Nucleus accumbens (tissue), 56 donors: ENCODE measurements at regions not wholly inside any gene's neighbourhood (a gene's known extent, or its start where the extent isn't known, plus 50 kb on each side); places are given as distances from the start of the nearest gene placed in this dataset.
"Not testable (repeated sequence)": the region's sequence is repeated elsewhere in the genome, so short reads cannot be mapped to it uniquely, and the experiment has no call there.

ENCODE experiments used
- DNase-seq, 56 donors: peaks; one replicate each; lab custom pipeline; 2025; lab: John Stamatoyannopoulos, UW

- DNase-seq, result no peak
Measured at GRCh38 chr5:2102819-2103776, 220.4 kb upstream of the IRX4 start.

GRCh38 chr5:2101685-2102084 lies 219.0 kb upstream of the IRX4 start:
- no peak for DNase-seq

- DNase-seq, result no peak
Measured at GRCh38 chr5:2096887-2097505, 214.3 kb upstream of the IRX4 start.

- DNase-seq, result no peak
Measured at GRCh38 chr5:2095011-2095410, 212.3 kb upstream of the IRX4 start.

- no peak for DNase-seq
Measured at GRCh38 chr5:2094616-2094995, 211.9 kb upstream of the IRX4 start.

- DNase-seq, result no peak
Measured at GRCh38 chr5:2093859-2094615, 211.3 kb upstream of the IRX4 start.

- DNase-seq, result no peak
Measured at GRCh38 chr5:2091921-2092320, 209.2 kb upstream of the IRX4 start.

- DNase-seq, result no peak
Measured at GRCh38 chr5:2087980-2088379, 205.3 kb upstream of the IRX4 start.

- no peak for DNase-seq
Measured at GRCh38 chr5:2075365-2075764, 192.6 kb upstream of the IRX4 start.

GRCh38 chr5:2071562-2071961 lies 188.8 kb upstream of the IRX4 start:
- no peak for DNase-seq

GRCh38 chr5:2070787-2071186 lies 188.1 kb upstream of the IRX4 start:
- not testable (repeated sequence) for DNase-seq

- no peak for DNase-seq
Measured at GRCh38 chr5:2068531-2068930, 185.8 kb upstream of the IRX4 start.

- no peak for DNase-seq
Measured at GRCh38 chr5:2066373-2066772, 183.6 kb upstream of the IRX4 start.

GRCh38 chr5:2063380-2063779 lies 180.7 kb upstream of the IRX4 start:
- not testable (repeated sequence) for DNase-seq

- DNase-seq, result no peak
Measured at GRCh38 chr5:2052687-2053086, 170.0 kb upstream of the IRX4 start.

- DNase-seq, result no peak
Measured at GRCh38 chr5:2049876-2050275, 167.2 kb upstream of the IRX4 start.

GRCh38 chr5:2048664-2049063 lies 165.9 kb upstream of the IRX4 start:
- no peak for DNase-seq

GRCh38 chr5:2047341-2047927 lies 164.7 kb upstream of the IRX4 start:
- DNase-seq, result no peak

GRCh38 chr5:2044041-2044440 lies 161.3 kb upstream of the IRX4 start:
- DNase-seq, result no peak

GRCh38 chr5:2039180-2039531 lies 156.4 kb upstream of the IRX4 start:
- DNase-seq, result no peak
